ENCODE measurements at regions not wholly inside any gene's neighbourhood (a gene's known extent, or its start where the extent isn't known, plus 50 kb on each side); places are given as distances from the start of the nearest gene placed in this dataset.
A peak's percentile ranks its signal among the peaks of the same experiment; 100 is the strongest.
"Not testable (repeated sequence)": the region's sequence is repeated elsewhere in the genome, so short reads cannot be mapped to it uniquely, and the experiment has no call there.

- Mint-ChIP-seq H3K27ac (ENCODE audit: unreplicated experiment) (no peak overlapping the region), H3K36me3 (ENCODE audit: low read depth) (no peaks in the 10 kb centered on the region), H3K9me3 (ENCODE audit: low read depth) (peaks cover 3% of the 10 kb centered on the region), H3K4me1 (ENCODE audit: low read depth) (no peaks in the 10 kb centered on the region), H3K27me3 (ENCODE audit: low read depth) (peaks cover 9% of the 10 kb centered on the region), H3K4me3 (ENCODE audit: unreplicated experiment) (no peak overlapping the region)
- TF ChIP-seq CTCF (IDR thresholded peaks at IDR 0.05), result no peak
- no peak for DNase-seq (ENCODE audit: low spot score)
Observed at GRCh38 chr5:119757276-119757675, 127.9 kb downstream of the FAM170A start.

GRCh38 chr5:119769695-119770693, 140.6 kb downstream of the FAM170A start:
- H3K4me1 Mint-ChIP-seq (ENCODE audit: low read depth); H3K4me3 Mint-ChIP-seq (ENCODE audit: unreplicated experiment); H3K36me3 Mint-ChIP-seq (ENCODE audit: low read depth); H3K27me3 Mint-ChIP-seq (ENCODE audit: low read depth); H3K27ac Mint-ChIP-seq (ENCODE audit: unreplicated experiment): not testable (repeated sequence)
- DNase-seq (ENCODE audit: low spot score), result peak; percentile 72
- peaks cover 19% of the 10 kb centered on the region for H3K9me3 Mint-ChIP-seq (ENCODE audit: low read depth)

- not testable (repeated sequence) for H3K9me3 Mint-ChIP-seq (ENCODE audit: low read depth); H3K4me1 Mint-ChIP-seq (ENCODE audit: low read depth); H3K27ac Mint-ChIP-seq (ENCODE audit: unreplicated experiment); H3K27me3 Mint-ChIP-seq (ENCODE audit: low read depth); DNase-seq (ENCODE audit: low spot score); H3K36me3 Mint-ChIP-seq (ENCODE audit: low read depth); H3K4me3 Mint-ChIP-seq (ENCODE audit: unreplicated experiment)
Observed at GRCh38 chr5:119780145-119780544, 150.8 kb downstream of the FAM170A start.

DNA sequence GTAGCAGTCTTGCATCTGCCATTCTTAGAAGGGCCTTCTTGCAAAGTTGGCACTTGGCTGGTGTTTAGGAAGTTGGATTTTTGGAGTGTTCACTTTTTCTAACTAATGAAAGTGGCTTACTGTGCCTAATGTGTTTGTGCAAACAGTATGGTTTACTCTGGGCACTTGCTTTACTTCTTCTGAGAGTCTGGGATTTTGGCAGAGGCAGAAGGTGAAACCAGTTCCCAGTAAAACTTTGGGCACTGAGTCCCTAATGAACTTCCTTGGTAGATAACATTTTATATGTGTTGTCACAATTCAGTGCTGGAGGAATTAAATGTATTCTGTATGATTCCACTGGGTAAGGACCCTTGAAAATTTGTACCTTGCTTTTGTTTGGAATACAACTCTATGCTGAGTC, 155.7 kb downstream of the FAM170A start:
- peaks cover 3% of the 10 kb centered on the region for H3K27me3 Mint-ChIP-seq (ENCODE audit: low read depth)
- DNase-seq (ENCODE audit: low spot score), result no peak
- H3K36me3 Mint-ChIP-seq (ENCODE audit: low read depth), result no peaks in the 10 kb centered on the region
- no peak for TF ChIP-seq CTCF (IDR thresholded peaks at IDR 0.05)
- H3K27ac Mint-ChIP-seq (ENCODE audit: unreplicated experiment), result no peak overlapping the region
- H3K4me3 Mint-ChIP-seq (ENCODE audit: unreplicated experiment), result no peak overlapping the region
- no peaks in the 10 kb centered on the region for H3K4me1 Mint-ChIP-seq (ENCODE audit: low read depth)
- no peaks in the 10 kb centered on the region for H3K9me3 Mint-ChIP-seq (ENCODE audit: low read depth)

DNA sequence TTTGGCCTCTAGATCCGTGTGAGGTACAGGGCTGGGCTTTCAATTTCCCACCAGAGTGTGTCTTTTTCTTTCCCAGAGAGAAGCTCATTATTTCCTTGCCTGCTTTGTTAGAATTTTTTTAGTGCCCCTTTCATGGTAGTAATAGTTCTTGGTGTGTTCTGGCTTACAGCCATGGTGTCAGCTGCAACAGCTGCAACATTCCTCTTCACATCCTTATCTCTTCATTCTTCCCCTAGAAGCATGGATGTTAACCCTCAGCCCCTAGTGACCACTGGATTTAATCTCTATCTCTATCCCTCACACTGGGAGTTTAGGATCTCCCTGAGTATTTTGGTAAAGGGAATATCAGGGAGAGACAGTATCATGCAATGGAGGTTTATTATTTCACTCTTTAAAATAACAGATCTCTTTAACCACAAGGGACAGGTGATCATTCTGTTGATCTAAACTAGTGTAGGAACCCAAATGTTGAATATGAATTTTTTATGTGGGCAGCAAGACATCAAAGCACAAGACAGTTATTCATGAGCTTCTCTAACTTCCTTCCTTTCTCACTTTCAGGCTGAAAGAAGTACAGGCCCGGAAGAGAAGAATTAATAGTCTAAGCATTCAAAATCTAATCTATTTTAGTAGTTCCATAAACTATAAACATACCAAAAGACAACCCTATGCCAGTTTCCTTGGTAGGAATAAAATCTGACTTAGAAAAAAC, 160.2 kb downstream of the FAM170A start:
- no peaks in the 10 kb centered on the region for H3K27me3 Mint-ChIP-seq (ENCODE audit: low read depth)
- H3K4me1 Mint-ChIP-seq (ENCODE audit: low read depth), result no peaks in the 10 kb centered on the region
- H3K9me3 Mint-ChIP-seq (ENCODE audit: low read depth), result no peaks in the 10 kb centered on the region
- DNase-seq (ENCODE audit: low spot score), result no peak
- no peaks in the 10 kb centered on the region for H3K36me3 Mint-ChIP-seq (ENCODE audit: low read depth)
- no peak overlapping the region for H3K27ac Mint-ChIP-seq (ENCODE audit: unreplicated experiment)
- H3K4me3 Mint-ChIP-seq (ENCODE audit: unreplicated experiment), result no peak overlapping the region
- TF ChIP-seq CTCF (IDR thresholded peaks at IDR 0.05), result no peak

- Mint-ChIP-seq H3K27ac (ENCODE audit: unreplicated experiment) (no peak overlapping the region), H3K9me3 (ENCODE audit: low read depth) (no peaks in the 10 kb centered on the region), H3K4me3 (ENCODE audit: unreplicated experiment) (no peak overlapping the region), H3K4me1 (ENCODE audit: low read depth) (no peaks in the 10 kb centered on the region), H3K36me3 (ENCODE audit: low read depth) (no peaks in the 10 kb centered on the region), H3K27me3 (ENCODE audit: low read depth) (no peaks in the 10 kb centered on the region)
- no peak for TF ChIP-seq CTCF (IDR thresholded peaks at IDR 0.05)
- no peak for DNase-seq (ENCODE audit: low spot score)
Observed at GRCh38 chr5:119792161-119792799, 162.9 kb downstream of the FAM170A start.

Measured in chondrocyte (in vitro differentiated cells).